Trophoblast cell (in vitro differentiated cells and primary cell): ENCODE measurements at regions not wholly inside any gene's neighbourhood (a gene's known extent, or its start where the extent isn't known, plus 50 kb on each side); places are given as distances from the start of the nearest gene placed in this dataset.

Experiments used
- DNase-seq, 2 donors: peaks; one replicate each; pipeline ENCODE4 v3.0.0-alpha.2; 2016
- H2AFZ ChIP-seq: 2 replicates; pipeline ENCODE4 v1.6.1; 2013; ENCODE audit warnings: low read length, moderate library complexity, mild to moderate bottlenecking; ENCODE audit not compliant: insufficient read depth, poor library complexity
- H2AK5ac ChIP-seq: 2 replicates; pipeline ENCODE4 v1.6.1; 2013; ENCODE audit warnings: mild to moderate bottlenecking, low read length
- H2BK120ac ChIP-seq: 2 replicates; pipeline ENCODE4 v1.6.1; 2013; ENCODE audit warnings: low read length, mild to moderate bottlenecking, moderate library complexity; ENCODE audit not compliant: insufficient read depth, poor library complexity
- H2BK12ac ChIP-seq: 2 replicates; pipeline ENCODE4 v1.6.1; 2013; ENCODE audit warnings: mild to moderate bottlenecking, low read length, moderate library complexity
- H2BK5ac ChIP-seq: 2 replicates; pipeline ENCODE4 v1.6.1; 2013; ENCODE audit warnings: low read length, low read depth, moderate library complexity, mild to moderate bottlenecking; ENCODE audit not compliant: poor library complexity
- H3K14ac ChIP-seq: 2 replicates; pipeline ENCODE4 v1.6.1; 2013; ENCODE audit warnings: mild to moderate bottlenecking, low read length
- H3K18ac ChIP-seq: 2 replicates; pipeline ENCODE4 v1.6.1; 2013; ENCODE audit warnings: mild to moderate bottlenecking, low read length
- H3K23ac ChIP-seq: 2 replicates; pipeline ENCODE4 v1.6.1; 2013; ENCODE audit warnings: low read length
- H3K27ac ChIP-seq: 2 replicates; pipeline ENCODE4 v1.5.1; 2013; ENCODE audit warnings: low read depth, mild to moderate bottlenecking, inconsistent platforms, low read length, moderate library complexity
- H3K27me3 ChIP-seq: 2 replicates; pipeline ENCODE4 v1.6.1; 2013; ENCODE audit warnings: inconsistent platforms, mild to moderate bottlenecking, low read length, moderate library complexity; ENCODE audit not compliant: insufficient read depth
- H3K36me3 ChIP-seq, 2 experiments: 1 replicate in 1 of 2; 2 replicates in 1 of 2; pipeline ENCODE4 v1.6.1; 2013; ENCODE audit warnings: low read length in 2 of 2, mild to moderate bottlenecking in 2 of 2, moderate library complexity in 1 of 2; ENCODE audit not compliant: insufficient read depth in 2 of 2, control insufficient read depth in 1 of 2
- H3K4ac ChIP-seq: 2 replicates; pipeline ENCODE4 v1.6.1; 2013; ENCODE audit warnings: low read depth, mild to moderate bottlenecking, low read length, moderate library complexity
- H3K4me1 ChIP-seq, 2 experiments: 1 replicate in 1 of 2; 2 replicates in 1 of 2; pipeline ENCODE4 v1.6.1; 2013; ENCODE audit warnings: low read length in 2 of 2, mild to moderate bottlenecking in 2 of 2, moderate library complexity in 1 of 2; ENCODE audit not compliant: insufficient read depth in 2 of 2, control insufficient read depth in 1 of 2
- H3K4me2 ChIP-seq: 2 replicates; pipeline ENCODE4 v1.6.1; 2013; ENCODE audit warnings: inconsistent platforms, mild to moderate bottlenecking, low read length, moderate library complexity
- H3K4me3 ChIP-seq: 2 replicates; pipeline ENCODE4 v1.5.1; 2013; ENCODE audit warnings: mild to moderate bottlenecking, low read depth, low read length, inconsistent platforms
- H3K79me1 ChIP-seq: one replicate; pipeline ENCODE4 v1.6.1; 2013; ENCODE audit warnings: low read length
- H3K79me2 ChIP-seq: 2 replicates; pipeline ENCODE4 v1.6.1; 2013; ENCODE audit warnings: low read length, mild to moderate bottlenecking; ENCODE audit not compliant: control insufficient read depth, insufficient read depth, poor library complexity
- H3K9ac ChIP-seq: 2 replicates; pipeline ENCODE4 v1.6.1; 2013; ENCODE audit warnings: mild to moderate bottlenecking, low read length
- H3K9me3 ChIP-seq: 2 replicates; pipeline ENCODE4 v1.6.1; 2013; ENCODE audit warnings: low read depth, mild to moderate bottlenecking, control low read depth, inconsistent platforms, low read length; ENCODE audit not compliant: insufficient read depth
- H4K12ac ChIP-seq: 2 replicates; pipeline ENCODE4 v1.6.1; 2013; ENCODE audit warnings: low read depth, mild to moderate bottlenecking, low read length, moderate library complexity
- H4K8ac ChIP-seq: 2 replicates; pipeline ENCODE4 v1.6.1; 2013; ENCODE audit warnings: low read depth, mild to moderate bottlenecking, low read length, moderate library complexity
- H4K91ac ChIP-seq: one replicate; pipeline ENCODE4 v1.6.1; 2013; ENCODE audit warnings: low read depth, mild to moderate bottlenecking, low read length, moderate library complexity
- WGBS: extraction: QIAGEN DNeasy Blood & Tissue Kit; methylation state at CpG from one replicate; pipeline ENCODE4 v1.1.7; 2013; ENCODE audit warnings: missing lambda C conversion rate; ENCODE audit not compliant: insufficient read length, insufficient coverage; ENCODE audit errors: extremely low coverage; 5-methylcytosine and 5-hydroxymethylcytosine counted together

- peaks cover 2% of the 10 kb centered on the region for H3K9me3 ChIP-seq
- no peaks in the 10 kb centered on the region for H3K79me2 ChIP-seq
- H3K4me1 ChIP-seq, result no peaks in the 10 kb centered on the region
- no peak overlapping the region for H4K12ac ChIP-seq
- no peak overlapping the region for H3K4ac ChIP-seq
- H3K9ac ChIP-seq, result no peak overlapping the region
- H3K27me3 ChIP-seq, result no peaks in the 10 kb centered on the region
- H4K91ac ChIP-seq, result no peak overlapping the region
- no peak overlapping the region for H4K8ac ChIP-seq
- no peak overlapping the region for H3K18ac ChIP-seq
- no peak overlapping the region for H3K4me3 ChIP-seq
- H3K4me2 ChIP-seq, result no peak overlapping the region
- H3K79me1 ChIP-seq, result no peaks in the 10 kb centered on the region
- no peak overlapping the region for H3K27ac ChIP-seq
- no peak for DNase-seq
- no CpG with 5 or more reads among the region's 1 CpG for WGBS
- H2AK5ac ChIP-seq, result no peak overlapping the region
- no peaks in the 10 kb centered on the region for H3K36me3 ChIP-seq
- no peak overlapping the region for H3K14ac ChIP-seq
- H3K23ac ChIP-seq, result no peak overlapping the region
- no peak overlapping the region for H2BK5ac ChIP-seq
- H2BK12ac ChIP-seq, result no peak overlapping the region
- H2AFZ ChIP-seq, result no peak overlapping the region
- no peak overlapping the region for H2BK120ac ChIP-seq
These were observed 141.8 kb upstream of the ARSJ start for GRCh38 chr4:114121221-114121620.

DNA sequence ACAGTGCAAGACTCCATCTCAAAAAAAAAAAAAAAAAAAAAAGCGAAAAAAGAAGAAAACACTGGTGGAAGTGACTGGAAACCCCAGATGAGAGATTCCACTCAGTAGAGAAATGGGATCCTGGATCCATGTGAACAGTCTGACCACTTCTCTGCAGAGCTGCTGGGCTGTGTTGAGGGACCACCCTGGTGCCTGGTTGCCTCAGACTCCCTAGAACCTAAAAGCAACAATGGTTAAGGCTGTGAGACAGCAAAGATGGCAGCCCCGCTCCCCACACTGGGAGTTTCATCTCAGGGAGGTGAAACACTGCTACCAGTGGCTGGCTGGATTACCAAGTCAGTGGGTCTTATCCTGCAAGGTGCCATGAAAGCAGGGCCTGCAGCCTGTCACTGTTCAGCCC lies 152.8 kb upstream of the ARSJ start:
- no CpG with 5 or more reads among the region's 2 CpGs for WGBS
- Histone ChIP-seq H3K79me2 (no peaks in the 10 kb centered on the region), H3K79me1 (no peaks in the 10 kb centered on the region)

GRCh38 chr4:114132830-114133229 lies 153.4 kb upstream of the ARSJ start:
- H3K4me2 ChIP-seq, result no peak overlapping the region
- no peak overlapping the region for H4K12ac ChIP-seq
- no CpG with 5 or more reads among the region's 2 CpGs for WGBS
- no peaks in the 10 kb centered on the region for H3K36me3 ChIP-seq
- H3K27ac ChIP-seq, result no peak overlapping the region
- no peak overlapping the region for H2BK120ac ChIP-seq
- H3K23ac ChIP-seq, result no peak overlapping the region
- no peak overlapping the region for H2AFZ ChIP-seq
- H3K9me3 ChIP-seq, result no peaks in the 10 kb centered on the region
- no peak overlapping the region for H2BK12ac ChIP-seq
- H3K14ac ChIP-seq, result no peak overlapping the region
- H2BK5ac ChIP-seq, result no peak overlapping the region
- H4K91ac ChIP-seq, result no peak overlapping the region
- H3K79me1 ChIP-seq, result no peaks in the 10 kb centered on the region
- H3K4me3 ChIP-seq, result no peak overlapping the region
- no peak for DNase-seq
- no peak overlapping the region for H2AK5ac ChIP-seq
- no peak overlapping the region for H3K18ac ChIP-seq
- no peaks in the 10 kb centered on the region for H3K4me1 ChIP-seq
- H4K8ac ChIP-seq, result no peak overlapping the region
- no peaks in the 10 kb centered on the region for H3K79me2 ChIP-seq
- no peak overlapping the region for H3K4ac ChIP-seq
- no peaks in the 10 kb centered on the region for H3K27me3 ChIP-seq
- H3K9ac ChIP-seq, result no peak overlapping the region

More for the DNA sequence above, 152.8 kb upstream of the ARSJ start:
- no peak overlapping the region for H2AK5ac ChIP-seq
- no peak overlapping the region for H4K8ac ChIP-seq
- no peak overlapping the region for H3K9ac ChIP-seq
- H4K91ac ChIP-seq, result no peak overlapping the region
- no peak for DNase-seq
- H4K12ac ChIP-seq, result no peak overlapping the region
- H3K23ac ChIP-seq, result no peak overlapping the region
- H3K27me3 ChIP-seq, result no peaks in the 10 kb centered on the region
- H2BK5ac ChIP-seq, result no peak overlapping the region
- H3K4ac ChIP-seq, result no peak overlapping the region
- no peaks in the 10 kb centered on the region for H3K36me3 ChIP-seq
- no peak overlapping the region for H2BK120ac ChIP-seq
- H3K4me3 ChIP-seq, result no peak overlapping the region
- no peak overlapping the region for H3K4me2 ChIP-seq
- no peak overlapping the region for H3K14ac ChIP-seq
- H3K4me1 ChIP-seq, result no peaks in the 10 kb centered on the region
- H3K18ac ChIP-seq, result no peak overlapping the region
- no peak overlapping the region for H3K27ac ChIP-seq
- H2AFZ ChIP-seq, result no peak overlapping the region
- H3K9me3 ChIP-seq, result no peaks in the 10 kb centered on the region
- no peak overlapping the region for H2BK12ac ChIP-seq

- no peak overlapping the region for H3K4ac ChIP-seq
- H2BK5ac ChIP-seq, result no peak overlapping the region
- no peak overlapping the region for H3K18ac ChIP-seq
- no peaks in the 10 kb centered on the region for H3K79me2 ChIP-seq
- H4K91ac ChIP-seq, result no peak overlapping the region
- H2BK120ac ChIP-seq, result no peak overlapping the region
- no peak overlapping the region for H3K14ac ChIP-seq
- no peak overlapping the region for H3K27ac ChIP-seq
- H3K9ac ChIP-seq, result no peak overlapping the region
- no peaks in the 10 kb centered on the region for H3K79me1 ChIP-seq
- H2AFZ ChIP-seq, result no peak overlapping the region
- H2BK12ac ChIP-seq, result no peak overlapping the region
- no peak overlapping the region for H4K8ac ChIP-seq
- H2AK5ac ChIP-seq, result no peak overlapping the region
- no peaks in the 10 kb centered on the region for H3K27me3 ChIP-seq
- no peak for DNase-seq
- H3K36me3 ChIP-seq, result no peaks in the 10 kb centered on the region
- H3K9me3 ChIP-seq, result no peaks in the 10 kb centered on the region
- no peak overlapping the region for H3K23ac ChIP-seq
- H3K4me3 ChIP-seq, result no peak overlapping the region
- H4K12ac ChIP-seq, result no peak overlapping the region
- H3K4me2 ChIP-seq, result no peak overlapping the region
- no peaks in the 10 kb centered on the region for H3K4me1 ChIP-seq
These were observed 156.6 kb upstream of the ARSJ start for GRCh38 chr4:114136069-114136468.
